Natural killer cell (primary cell): ENCODE measurements at regions not wholly inside any gene's neighbourhood (a gene's known extent, or its start where the extent isn't known, plus 50 kb on each side); places are given as distances from the start of the nearest gene placed in this dataset.

Experiments used
- ATAC-seq, 3 donors: fragments of 150-1000 bp in 2 of 3; fragments of 200-7000 bp in 1 of 3; cut with Tn5 transposase; 1 replicate in 1 of 3; 2 replicates in 2 of 3; pipeline ENCODE4 v1.10.0; 2021; ENCODE audit warnings: mild to moderate bottlenecking in 2 of 3, moderate library complexity in 2 of 3
- DNase-seq, 2 donors: peaks; one replicate each; pipeline versions ENCODE4 v3.0.0 to v3.0.0-alpha.2; 2013 to 2021; ENCODE audit warnings: mixed read lengths in 1 of 2
- H3K27ac ChIP-seq: one replicate; pipeline ENCODE4 v1.5.1; 2013; ENCODE audit warnings: mild to moderate bottlenecking, low read length
- H3K27me3 ChIP-seq: one replicate; pipeline ENCODE4 v1.6.1; 2013; ENCODE audit warnings: low read length; ENCODE audit not compliant: control insufficient read depth, insufficient read depth
- H3K36me3 ChIP-seq: one replicate; pipeline ENCODE4 v1.6.1; 2013; ENCODE audit warnings: low read length; ENCODE audit not compliant: control insufficient read depth, insufficient read depth
- H3K4me1 ChIP-seq: one replicate; pipeline ENCODE4 v1.6.1; 2013; ENCODE audit warnings: low read length; ENCODE audit not compliant: control insufficient read depth, insufficient read depth
- H3K4me3 ChIP-seq: one replicate; pipeline ENCODE4 v1.5.1; 2013; ENCODE audit warnings: low read length
- H3K9me3 ChIP-seq: one replicate; pipeline ENCODE4 v1.6.1; 2013; ENCODE audit warnings: low read length; ENCODE audit not compliant: control insufficient read depth, insufficient read depth
- H3K27ac Mint-ChIP-seq, 2 donors: one replicate each; pipeline ENCODE4 v1.8.0; 2022; ENCODE audit warnings: mild to moderate bottlenecking in 2 of 2, mixed read lengths in 2 of 2, moderate library complexity in 1 of 2
- H3K27me3 Mint-ChIP-seq, 2 donors: one replicate each; pipeline ENCODE4 v1.8.0; 2022; ENCODE audit warnings: low read depth in 2 of 2, mixed read lengths in 2 of 2
- H3K36me3 Mint-ChIP-seq: one replicate; pipeline ENCODE4 v1.8.0; 2022; ENCODE audit warnings: mixed read lengths
- H3K4me1 Mint-ChIP-seq, 2 donors: one replicate each; pipeline ENCODE4 v1.8.0; 2022; ENCODE audit warnings: mixed read lengths in 2 of 2
- H3K4me3 Mint-ChIP-seq: one replicate; pipeline ENCODE4 v1.8.0; 2022; ENCODE audit warnings: mild to moderate bottlenecking, moderate library complexity, mixed read lengths
- H3K9me3 Mint-ChIP-seq, 2 donors: one replicate each; pipeline ENCODE4 v1.8.0; 2022; ENCODE audit warnings: mixed read lengths in 2 of 2
- CTCF ChIP-seq: fragments of 200-600 bp; IDR thresholded peaks from one replicate; pipeline ENCODE4 v1.8.0; 2022; ENCODE audit warnings: antibody characterized with exemption
- WGBS: methylation state at CpG from one replicate; pipeline ENCODE4 v1.1.7; 2013; ENCODE audit warnings: missing lambda C conversion rate; ENCODE audit not compliant: insufficient coverage; 5-methylcytosine and 5-hydroxymethylcytosine counted together
- intact Hi-C: fragments of 100-400 bp; cut with micrococcal nuclease; formaldehyde crosslinking; loops from one replicate; pipeline ENCODE4 v1.14.2; 2022

- Mint-ChIP-seq H3K27me3 (peaks cover 3 to 7% of the 10 kb centered on the region in 2 donors), H3K4me1 (no peaks in the 10 kb centered on the region), H3K4me3 (no peak overlapping the region), H3K27ac (no peak overlapping the region), H3K9me3 (no peaks in the 10 kb centered on the region), H3K36me3 (no peaks in the 10 kb centered on the region)
- Histone ChIP-seq H3K36me3 (no peaks in the 10 kb centered on the region), H3K27ac (no peak overlapping the region), H3K4me1 (no peaks in the 10 kb centered on the region), H3K27me3 (no peaks in the 10 kb centered on the region), H3K9me3 (no peaks in the 10 kb centered on the region), H3K4me3 (no peak overlapping the region)
- TF ChIP-seq CTCF, result no peak
- ATAC-seq (no peak), DNase-seq (no peak)
- whole genome bisulfite sequencing, result 69% methylated on average over 10 of the region's 10 CpGs
- intact Hi-C loops, result no loop called here
These were observed 371.7 kb downstream of the TNS1 start for GRCh38 chr2:217631115-217631514.

GRCh38 chr2:217629347-217629746 is 373.4 kb downstream of the TNS1 start:
- ATAC-seq (no peak), DNase-seq (no peak)
- Histone ChIP-seq H3K9me3 (no peaks in the 10 kb centered on the region), H3K4me3 (no peak overlapping the region), H3K36me3 (no peaks in the 10 kb centered on the region), H3K27me3 (no peaks in the 10 kb centered on the region), H3K4me1 (no peaks in the 10 kb centered on the region), H3K27ac (no peak overlapping the region)
- Mint-ChIP-seq H3K36me3 (no peaks in the 10 kb centered on the region), H3K9me3 (no peaks in the 10 kb centered on the region), H3K27me3 (peaks cover 8 to 14% of the 10 kb centered on the region in 2 donors), H3K4me1 (no peaks in the 10 kb centered on the region), H3K27ac (no peak overlapping the region), H3K4me3 (no peak overlapping the region)
- intact Hi-C loops, result no loop called here
- no peak for TF ChIP-seq CTCF

GRCh38 chr2:217628061-217628460 is 374.7 kb downstream of the TNS1 start:
- H3K4me1 Mint-ChIP-seq, result no peaks in the 10 kb centered on the region
- Histone ChIP-seq H3K27ac (no peak overlapping the region), H3K36me3 (no peaks in the 10 kb centered on the region), H3K27me3 (no peaks in the 10 kb centered on the region), H3K4me1 (no peaks in the 10 kb centered on the region), H3K9me3 (no peaks in the 10 kb centered on the region), H3K4me3 (no peak overlapping the region)
- no peak overlapping the region for H3K4me3 Mint-ChIP-seq
- no peak for TF ChIP-seq CTCF
- H3K27ac Mint-ChIP-seq, result no peak overlapping the region
- H3K9me3 Mint-ChIP-seq, result no peaks in the 10 kb centered on the region
- no peaks in the 10 kb centered on the region for H3K36me3 Mint-ChIP-seq
- DNase-seq (no peak), ATAC-seq (no peak)
- H3K27me3 Mint-ChIP-seq, result peaks cover 6 to 14% of the 10 kb centered on the region in 2 donors
- 73% methylated on average over 1 of the region's 2 CpGs for whole genome bisulfite sequencing
- intact Hi-C loops, result no loop called here

DNA sequence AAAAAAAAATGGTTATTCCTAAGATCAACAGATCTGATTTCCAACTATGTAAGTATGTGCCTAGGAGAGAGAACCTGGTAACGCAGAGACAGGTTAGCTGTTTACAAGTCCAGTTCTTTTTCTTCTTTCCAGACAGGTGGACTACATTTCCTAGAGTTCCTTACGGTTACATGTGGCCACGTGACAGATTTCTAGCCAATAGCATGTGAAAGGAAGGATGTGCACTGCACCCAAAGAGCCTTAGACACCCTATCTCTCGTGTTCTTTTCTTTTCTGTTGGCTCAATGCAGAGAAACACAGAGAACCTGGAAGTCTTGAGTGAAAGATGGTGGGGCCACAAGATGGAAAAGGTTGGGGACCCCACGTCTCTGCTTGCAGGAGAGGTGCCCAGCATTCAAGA is 375.9 kb downstream of the TNS1 start:
- no peak for DNase-seq
- Mint-ChIP-seq H3K27me3 (peaks cover 6 to 14% of the 10 kb centered on the region in 2 donors), H3K4me1 (no peaks in the 10 kb centered on the region), H3K27ac (no peak overlapping the region), H3K4me3 (no peak overlapping the region), H3K36me3 (no peaks in the 10 kb centered on the region), H3K9me3 (no peaks in the 10 kb centered on the region)
- Histone ChIP-seq H3K4me1 (no peaks in the 10 kb centered on the region), H3K9me3 (no peaks in the 10 kb centered on the region), H3K4me3 (no peak overlapping the region), H3K27me3 (no peaks in the 10 kb centered on the region), H3K27ac (no peak overlapping the region), H3K36me3 (no peaks in the 10 kb centered on the region)
- intact Hi-C loops, result no loop called here
- no peak for TF ChIP-seq CTCF
- ATAC-seq, result no peak
- 86% methylated on average over 5 of the region's 5 CpGs for WGBS
